Endodermal cell (in vitro differentiated cells): ENCODE measurements at regions not wholly inside any gene's neighbourhood (a gene's known extent, or its start where the extent isn't known, plus 50 kb on each side); places are given as distances from the start of the nearest gene placed in this dataset.

Experiments used
- DNase-seq: peaks from one replicate; pipeline ENCODE4 v3.0.0-alpha.2; 2017
- H3K27ac ChIP-seq: 2 replicates; pipeline ENCODE4 v1.5.1; 2013; ENCODE audit warnings: mild to moderate bottlenecking, low read depth, low read length, moderate library complexity
- H3K27me3 ChIP-seq: 2 replicates; pipeline ENCODE4 v1.6.1; 2013; ENCODE audit warnings: mild to moderate bottlenecking, low read length, moderate library complexity; ENCODE audit not compliant: insufficient read depth, control insufficient read depth, poor library complexity, severe bottlenecking
- H3K36me3 ChIP-seq: 2 replicates; pipeline ENCODE4 v1.7.0; 2013; ENCODE audit warnings: mild to moderate bottlenecking, low read length, moderate library complexity; ENCODE audit not compliant: control insufficient read depth, insufficient read depth
- H3K4me1 ChIP-seq: one replicate; pipeline ENCODE4 v1.7.0; 2013; ENCODE audit warnings: low read length; ENCODE audit not compliant: control insufficient read depth, insufficient read depth
- H3K4me3 ChIP-seq: 2 replicates; pipeline ENCODE4 v1.5.1; 2013; ENCODE audit warnings: mild to moderate bottlenecking, low read length, moderate library complexity
- H3K9ac ChIP-seq: 2 replicates; pipeline ENCODE4 v1.6.1; 2013; ENCODE audit warnings: mild to moderate bottlenecking, low read length, moderate library complexity; ENCODE audit not compliant: poor library complexity, severe bottlenecking; ENCODE audit errors: extremely low read depth
- H3K9me3 ChIP-seq: 2 replicates; pipeline ENCODE4 v1.6.1; 2013; ENCODE audit warnings: mild to moderate bottlenecking, low read length, moderate library complexity; ENCODE audit not compliant: control insufficient read depth
- H3K27ac Mint-ChIP-seq: 2 replicates; pipeline ENCODE4 v1.8.0; 2020; ENCODE audit warnings: mixed read lengths
- H3K27me3 Mint-ChIP-seq: 2 replicates; pipeline ENCODE4 v1.8.0; 2021; ENCODE audit warnings: mild to moderate bottlenecking, mixed read lengths; ENCODE audit not compliant: insufficient read depth
- H3K36me3 Mint-ChIP-seq: 2 replicates; pipeline ENCODE4 v1.8.0; 2020; ENCODE audit warnings: low read depth, mixed read lengths
- H3K4me1 Mint-ChIP-seq: 2 replicates; pipeline ENCODE4 v1.8.0; 2020; ENCODE audit warnings: mixed read lengths
- H3K4me3 Mint-ChIP-seq: 2 replicates; pipeline ENCODE4 v1.8.0; 2020; ENCODE audit warnings: mild to moderate bottlenecking, moderate library complexity, mixed read lengths
- H3K9me3 Mint-ChIP-seq: 2 replicates; pipeline ENCODE4 v1.8.0; 2020; ENCODE audit warnings: mild to moderate bottlenecking, mixed read lengths
- WGBS, 2 experiments: methylation state at CpG; one replicate each; pipeline versions ENCODE4 v1.1.5 to v1.1.7; 2013; ENCODE audit warnings: missing lambda C conversion rate in 2 of 2, mixed read lengths in 1 of 2; ENCODE audit not compliant: insufficient coverage in 1 of 2, insufficient read length in 1 of 2; 5-methylcytosine and 5-hydroxymethylcytosine counted together
- TF ChIP-seq, protein P1 (sequence below): fragments of 200-600 bp; sonication (generic); conservative IDR thresholded peaks from 2 replicates; pipeline ENCODE4 v1.5.0; 2021; ENCODE audit warnings: antibody characterized with exemption, mild to moderate bottlenecking

- TF ChIP-seq, protein P1, sequence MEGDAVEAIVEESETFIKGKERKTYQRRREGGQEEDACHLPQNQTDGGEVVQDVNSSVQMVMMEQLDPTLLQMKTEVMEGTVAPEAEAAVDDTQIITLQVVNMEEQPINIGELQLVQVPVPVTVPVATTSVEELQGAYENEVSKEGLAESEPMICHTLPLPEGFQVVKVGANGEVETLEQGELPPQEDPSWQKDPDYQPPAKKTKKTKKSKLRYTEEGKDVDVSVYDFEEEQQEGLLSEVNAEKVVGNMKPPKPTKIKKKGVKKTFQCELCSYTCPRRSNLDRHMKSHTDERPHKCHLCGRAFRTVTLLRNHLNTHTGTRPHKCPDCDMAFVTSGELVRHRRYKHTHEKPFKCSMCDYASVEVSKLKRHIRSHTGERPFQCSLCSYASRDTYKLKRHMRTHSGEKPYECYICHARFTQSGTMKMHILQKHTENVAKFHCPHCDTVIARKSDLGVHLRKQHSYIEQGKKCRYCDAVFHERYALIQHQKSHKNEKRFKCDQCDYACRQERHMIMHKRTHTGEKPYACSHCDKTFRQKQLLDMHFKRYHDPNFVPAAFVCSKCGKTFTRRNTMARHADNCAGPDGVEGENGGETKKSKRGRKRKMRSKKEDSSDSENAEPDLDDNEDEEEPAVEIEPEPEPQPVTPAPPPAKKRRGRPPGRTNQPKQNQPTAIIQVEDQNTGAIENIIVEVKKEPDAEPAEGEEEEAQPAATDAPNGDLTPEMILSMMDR, result no peak
- H3K9ac ChIP-seq, result no peak overlapping the region
- no peaks in the 10 kb centered on the region for H3K4me1 ChIP-seq
- H3K4me1 Mint-ChIP-seq, result no peaks in the 10 kb centered on the region
- no peak overlapping the region for H3K4me3 Mint-ChIP-seq
- no peaks in the 10 kb centered on the region for H3K9me3 ChIP-seq
- no peak overlapping the region for H3K27ac Mint-ChIP-seq
- no peaks in the 10 kb centered on the region for H3K9me3 Mint-ChIP-seq
- H3K36me3 ChIP-seq, result no peaks in the 10 kb centered on the region
- H3K27me3 Mint-ChIP-seq, result peaks cover 6% of the 10 kb centered on the region
- H3K4me3 ChIP-seq, result no peak overlapping the region
- H3K27me3 ChIP-seq, result no peaks in the 10 kb centered on the region
- DNase-seq, result no peak
- WGBS, 2 experiments, result 85 to 86% methylated on average over 7 to 15 of the region's 15 CpGs
- H3K27ac ChIP-seq, result no peak overlapping the region
- no peaks in the 10 kb centered on the region for H3K36me3 Mint-ChIP-seq
Observed at GRCh38 chr7:156041398-156041797, 229.1 kb upstream of the SHH start.

DNA sequence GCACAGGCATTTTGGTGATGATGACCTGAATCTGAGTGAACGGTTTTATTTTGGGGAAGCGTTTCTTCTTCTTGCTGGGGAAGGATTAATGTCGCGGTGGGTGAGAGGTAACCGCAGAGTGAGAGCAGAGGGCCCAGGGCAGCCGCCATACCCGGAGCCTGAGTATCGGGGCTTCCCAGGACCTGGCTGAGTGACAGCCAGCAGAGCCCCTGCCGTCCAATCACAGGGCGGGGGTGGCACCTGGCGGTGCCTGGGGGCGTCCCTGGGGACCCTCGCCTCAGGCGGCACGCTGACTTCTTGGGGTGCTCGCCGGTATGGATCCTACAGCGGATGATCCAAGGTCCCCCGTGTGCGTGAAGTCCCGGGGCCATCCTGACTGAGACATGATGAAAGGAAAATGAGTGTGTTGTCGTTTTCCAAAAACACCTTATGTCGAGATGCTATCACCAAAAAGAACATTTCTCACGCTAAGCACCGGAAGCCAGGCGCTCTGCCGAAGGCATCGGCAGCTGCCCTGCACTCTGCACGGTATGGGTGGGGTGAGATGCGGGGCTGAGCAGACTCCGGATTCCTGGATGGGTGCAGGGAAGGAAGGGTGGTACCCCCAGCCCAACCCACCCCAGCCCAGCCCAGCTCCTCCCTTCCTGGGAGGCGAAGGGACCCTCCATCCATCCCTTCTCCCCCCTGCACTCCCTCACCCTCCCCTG is 227.9 kb upstream of the SHH start:
- Histone ChIP-seq H3K27ac (no peak overlapping the region), H3K4me3 (no peak overlapping the region), H3K9ac (no peak overlapping the region), H3K36me3 (no peaks in the 10 kb centered on the region), H3K4me1 (no peaks in the 10 kb centered on the region), H3K9me3 (no peaks in the 10 kb centered on the region), H3K27me3 (no peaks in the 10 kb centered on the region)
- H3K4me3 Mint-ChIP-seq, result no peak overlapping the region
- peaks cover 6% of the 10 kb centered on the region for H3K27me3 Mint-ChIP-seq
- H3K27ac Mint-ChIP-seq, result no peak overlapping the region
- H3K4me1 Mint-ChIP-seq, result no peaks in the 10 kb centered on the region
- DNase-seq, result no peak
- TF ChIP-seq, protein P1, result no peak
- no peaks in the 10 kb centered on the region for H3K36me3 Mint-ChIP-seq
- no peaks in the 10 kb centered on the region for H3K9me3 Mint-ChIP-seq
- WGBS, 2 experiments, result 91 to 97% methylated on average over 13 to 30 of the region's 32 CpGs

- Histone ChIP-seq H3K27me3 (no peaks in the 10 kb centered on the region), H3K4me1 (no peaks in the 10 kb centered on the region), H3K4me3 (no peak overlapping the region), H3K9me3 (no peaks in the 10 kb centered on the region), H3K27ac (no peak overlapping the region), H3K36me3 (no peaks in the 10 kb centered on the region), H3K9ac (no peak overlapping the region)
- no peak for DNase-seq
- Mint-ChIP-seq H3K4me1 (no peaks in the 10 kb centered on the region), H3K27ac (no peak overlapping the region), H3K36me3 (no peaks in the 10 kb centered on the region), H3K4me3 (no peak overlapping the region), H3K9me3 (no peaks in the 10 kb centered on the region), H3K27me3 (peaks cover 6% of the 10 kb centered on the region)
- TF ChIP-seq, protein P1, result no peak
- WGBS, 2 experiments, result 90 to 96% methylated on average over 3 to 10 of the region's 10 CpGs
Observed at GRCh38 chr7:156039194-156039593, 226.9 kb upstream of the SHH start.
